ENCODE measurements at regions not wholly inside any gene's neighbourhood (a gene's known extent, or its start where the extent isn't known, plus 50 kb on each side); places are given as distances from the start of the nearest gene placed in this dataset.

- no peak for TF ChIP-seq FOS (IDR thresholded peaks at IDR 0.05; ENCODE audit: borderline replicate concordance, insufficient read depth, low read length)
- no peak for TF ChIP-seq CTCF (IDR thresholded peaks at IDR 0.05; ENCODE audit: extremely low read depth in 1 of 2, insufficient read depth in 1 of 2, low read depth in 1 of 2, low read length in 2 of 2)
- no peak for TF ChIP-seq POLR2AphosphoS5 (IDR thresholded peaks at IDR 0.05; ENCODE audit: insufficient read depth, low read depth, low read length)
- TF ChIP-seq POLR2A (IDR thresholded peaks at IDR 0.05; ENCODE audit: low read depth, low read length), result no peak
- no peak for TF ChIP-seq EZH2 (IDR thresholded peaks at IDR 0.05; ENCODE audit: borderline replicate concordance, low read depth, low read length, severe bottlenecking)
- TF ChIP-seq MAX (IDR thresholded peaks at IDR 0.05; ENCODE audit: insufficient read depth, insufficient read length), result no peak
- no peak for TF ChIP-seq JUN (IDR thresholded peaks at IDR 0.05; ENCODE audit: borderline replicate concordance, insufficient read depth, insufficient read length, low read depth)
- no peak for TF ChIP-seq GATA2 (IDR thresholded peaks at IDR 0.05; ENCODE audit: insufficient read depth, insufficient read length, low read depth, low read length)
- TF ChIP-seq MYC (IDR thresholded peaks at IDR 0.05; ENCODE audit: low read depth, low read length), result no peak
Observed at GRCh38 chr9:126164796-126165525, 161.7 kb upstream of the MVB12B start.

All from endothelial cell of umbilical vein (primary cell).